Gastroesophageal sphincter (tissue), 3 donors: ENCODE measurements at regions not wholly inside any gene's neighbourhood (a gene's known extent, or its start where the extent isn't known, plus 50 kb on each side); places are given as distances from the start of the nearest gene placed in this dataset.

Source experiments
- EP300 ChIP-seq: sonication (generic); formaldehyde crosslinking; IDR thresholded peaks from one replicate; pipeline ENCODE4 v1.6.1; 2017; ENCODE audit warnings: antibody characterized with exemption, mild to moderate bottlenecking
- POLR2AphosphoS5 ChIP-seq: sonication (generic); formaldehyde crosslinking; IDR thresholded peaks from one replicate; pipeline ENCODE4 v1.6.1; 2017; ENCODE audit warnings: antibody characterized with exemption
- TF ChIP-seq, protein P1 (sequence below), 4 experiments: fragments of 200-600 bp in 2 of 4; fragments of 450-650 bp in 2 of 4; sonication (generic) in 1 of 4; IDR thresholded peaks; one replicate each; pipeline ENCODE4 v1.5.1; 2017 to 2019; ENCODE audit warnings: antibody characterized with exemption in 4 of 4, mild to moderate bottlenecking in 2 of 4, moderate library complexity in 2 of 4

DNA sequence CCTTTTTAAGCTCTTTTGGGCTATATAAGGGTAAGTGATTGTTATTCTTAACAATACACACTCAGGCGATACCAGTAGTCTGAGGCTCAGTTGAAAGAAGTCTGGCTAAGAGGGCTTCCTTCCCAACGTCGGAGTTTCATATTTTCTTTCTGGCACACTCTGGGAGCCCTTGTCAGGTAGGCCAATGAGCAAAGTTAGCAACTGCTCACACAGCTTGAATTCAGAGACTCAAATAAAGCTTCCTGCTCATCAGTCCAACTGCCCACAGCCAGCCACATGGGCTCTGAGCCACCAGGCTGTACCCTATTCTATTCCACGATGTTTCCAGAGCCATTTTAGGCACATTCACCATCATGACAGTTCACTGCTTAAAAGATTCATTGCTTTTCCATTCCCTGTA, 155.1 kb upstream of the TBL1XR1 start:
- no peak for TF ChIP-seq EP300
- TF ChIP-seq POLR2AphosphoS5 = no peak
- TF ChIP-seq, protein P1, sequence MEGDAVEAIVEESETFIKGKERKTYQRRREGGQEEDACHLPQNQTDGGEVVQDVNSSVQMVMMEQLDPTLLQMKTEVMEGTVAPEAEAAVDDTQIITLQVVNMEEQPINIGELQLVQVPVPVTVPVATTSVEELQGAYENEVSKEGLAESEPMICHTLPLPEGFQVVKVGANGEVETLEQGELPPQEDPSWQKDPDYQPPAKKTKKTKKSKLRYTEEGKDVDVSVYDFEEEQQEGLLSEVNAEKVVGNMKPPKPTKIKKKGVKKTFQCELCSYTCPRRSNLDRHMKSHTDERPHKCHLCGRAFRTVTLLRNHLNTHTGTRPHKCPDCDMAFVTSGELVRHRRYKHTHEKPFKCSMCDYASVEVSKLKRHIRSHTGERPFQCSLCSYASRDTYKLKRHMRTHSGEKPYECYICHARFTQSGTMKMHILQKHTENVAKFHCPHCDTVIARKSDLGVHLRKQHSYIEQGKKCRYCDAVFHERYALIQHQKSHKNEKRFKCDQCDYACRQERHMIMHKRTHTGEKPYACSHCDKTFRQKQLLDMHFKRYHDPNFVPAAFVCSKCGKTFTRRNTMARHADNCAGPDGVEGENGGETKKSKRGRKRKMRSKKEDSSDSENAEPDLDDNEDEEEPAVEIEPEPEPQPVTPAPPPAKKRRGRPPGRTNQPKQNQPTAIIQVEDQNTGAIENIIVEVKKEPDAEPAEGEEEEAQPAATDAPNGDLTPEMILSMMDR (IDR thresholded peaks at IDR 0.05) = no peak
